GM19463 (cell line): ENCODE measurements at regions not wholly inside any gene's neighbourhood (a gene's known extent, or its start where the extent isn't known, plus 50 kb on each side); places are given as distances from the start of the nearest gene placed in this dataset.
"Not testable (repeated sequence)": the region's sequence is repeated elsewhere in the genome, so short reads cannot be mapped to it uniquely, and the experiment has no call there.

ENCODE experiments used
- ATAC-seq: cut with Tn5 transposase; IDR thresholded peaks from one replicate; pipeline ENCODE4 v1.9.1; 2021; ENCODE audit warnings: mild to moderate bottlenecking, moderate library complexity; ENCODE audit not compliant: unreplicated experiment

DNA sequence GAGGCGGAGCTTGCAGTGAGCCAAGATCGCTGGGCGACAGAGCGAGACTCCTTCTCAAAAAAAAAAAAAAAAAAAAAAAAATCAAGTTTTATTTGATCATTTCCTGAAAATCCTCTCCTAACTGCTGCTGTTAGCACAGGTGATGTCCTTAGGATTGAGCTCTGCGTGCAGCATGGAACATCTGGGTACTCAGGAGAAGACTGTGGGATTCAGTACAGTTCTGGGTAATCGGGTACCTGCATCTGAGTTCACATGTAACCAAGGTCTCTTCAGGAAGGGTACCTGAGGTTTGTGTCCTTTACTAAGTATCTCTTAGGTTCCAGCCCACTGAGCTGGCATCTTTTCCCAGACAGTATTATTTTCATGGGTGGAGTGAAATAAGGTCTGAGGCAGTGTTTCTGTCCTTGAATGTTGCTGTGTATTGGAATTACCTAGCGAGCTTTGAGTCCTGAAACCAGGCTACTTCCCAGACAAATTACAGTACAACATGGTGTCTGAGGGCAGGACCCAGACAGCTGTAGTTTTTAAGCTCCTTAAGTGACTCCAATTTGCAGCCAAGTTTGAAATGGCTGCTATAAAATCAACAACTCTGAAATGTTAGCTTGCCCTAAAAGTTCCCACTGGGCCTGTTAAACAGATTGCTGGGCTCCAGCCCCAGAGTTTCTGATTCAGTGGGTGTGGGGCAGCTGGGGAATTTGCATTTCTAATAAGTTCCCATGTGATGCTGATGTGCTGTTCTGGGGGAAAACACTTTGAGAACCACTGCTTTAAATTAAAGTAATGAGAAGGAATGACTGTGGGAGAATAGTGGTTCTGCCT lies 120.5 kb downstream of the PMAIP1 start:
- ATAC-seq: no peak

DNA sequence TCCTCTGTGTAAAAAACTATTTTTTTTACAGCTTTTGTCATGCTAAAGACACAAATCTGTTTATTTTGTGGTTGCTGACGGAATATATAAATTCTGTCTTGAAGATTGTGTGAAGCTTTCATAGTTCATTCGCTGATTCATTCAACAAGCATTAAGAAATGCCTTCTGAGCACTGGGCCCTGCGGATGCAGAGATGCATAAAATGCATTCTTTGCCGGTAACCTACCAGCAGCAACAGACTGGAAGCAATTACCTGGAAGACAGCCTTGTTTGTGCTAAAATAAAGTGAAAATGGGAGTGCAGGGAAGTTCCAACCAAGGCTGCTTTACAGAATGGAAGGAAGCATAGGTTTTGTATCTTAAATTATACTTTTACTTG lies 119.7 kb downstream of the PMAIP1 start:
- ATAC-seq: no peak

DNA sequence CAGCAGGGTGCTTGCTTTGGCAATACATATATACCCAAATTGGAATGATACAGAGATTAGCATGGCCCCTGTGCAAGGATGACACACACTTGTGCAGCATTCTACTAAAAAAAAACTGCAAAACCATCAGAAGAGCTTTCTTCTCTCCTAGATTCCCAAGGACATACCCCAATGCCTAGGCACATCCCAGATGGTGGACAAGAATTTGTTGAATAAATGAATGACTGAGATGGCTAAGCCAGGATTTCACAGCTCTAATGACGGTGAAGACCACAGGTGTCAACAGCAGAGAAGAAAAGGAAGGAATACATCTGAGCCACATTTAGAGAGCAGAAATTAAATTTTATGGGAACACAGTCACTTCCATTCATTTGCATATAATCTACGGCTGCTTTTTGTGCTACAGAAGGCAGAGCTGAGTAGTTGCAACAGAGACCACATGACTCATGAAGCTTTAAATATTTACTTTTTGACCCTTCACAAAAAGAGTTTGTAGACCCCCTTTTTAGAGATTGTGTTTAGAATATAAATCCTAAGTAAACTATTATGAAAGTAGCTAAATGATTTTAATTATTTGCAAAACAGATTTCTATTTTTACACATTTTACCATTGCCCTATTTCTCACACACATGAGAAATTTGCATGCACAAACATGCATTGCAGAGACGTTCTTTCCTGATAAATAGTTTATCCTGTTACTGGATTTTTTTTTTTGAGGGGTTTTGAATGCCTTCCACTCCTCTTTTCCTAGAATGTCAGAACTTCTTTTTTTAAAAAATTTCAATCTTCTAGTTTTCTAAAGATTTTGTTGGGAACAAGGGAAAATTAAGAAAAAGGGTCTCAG lies 119.0 kb downstream of the PMAIP1 start:
- no peak for ATAC-seq

DNA sequence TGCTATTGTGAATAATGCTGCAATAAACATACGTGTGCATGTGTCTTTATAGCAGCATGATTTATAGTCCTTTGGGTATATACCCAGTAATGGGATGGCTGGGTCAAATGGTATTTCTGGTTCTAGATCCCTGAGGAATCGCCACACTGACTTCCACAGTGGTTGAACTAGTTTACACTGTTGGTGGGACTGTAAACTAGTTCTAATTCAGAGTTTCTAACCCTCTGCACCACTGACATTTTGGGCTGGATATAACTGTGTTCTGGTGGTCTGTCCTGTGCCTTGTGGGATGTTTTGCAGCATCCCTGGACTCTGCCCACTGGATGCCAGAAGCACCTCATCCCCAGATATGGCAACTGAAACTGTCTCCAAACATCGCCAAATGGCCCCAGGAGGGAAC lies 118.3 kb downstream of the PMAIP1 start:
- not testable (repeated sequence) for ATAC-seq

DNA sequence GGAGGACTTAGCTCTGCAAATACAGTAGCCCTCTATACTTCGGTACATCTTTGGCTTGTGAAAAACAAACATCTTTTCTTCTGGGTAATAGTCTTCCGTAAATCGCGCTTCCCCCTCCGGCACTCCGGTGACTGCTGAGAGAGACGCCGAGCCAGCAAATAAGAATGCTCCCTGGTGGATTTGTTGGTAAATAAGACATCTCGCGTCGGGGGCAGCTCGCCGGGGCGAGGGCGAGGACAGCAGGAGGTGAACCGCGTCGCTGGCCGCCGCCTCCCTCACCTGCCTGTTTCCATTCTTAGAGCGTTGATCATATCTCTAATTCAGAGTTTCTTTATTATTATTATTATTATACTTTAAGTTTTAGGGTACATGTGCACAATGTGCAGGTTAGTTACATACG lies 117.6 kb downstream of the PMAIP1 start:
- ATAC-seq: no peak

DNA sequence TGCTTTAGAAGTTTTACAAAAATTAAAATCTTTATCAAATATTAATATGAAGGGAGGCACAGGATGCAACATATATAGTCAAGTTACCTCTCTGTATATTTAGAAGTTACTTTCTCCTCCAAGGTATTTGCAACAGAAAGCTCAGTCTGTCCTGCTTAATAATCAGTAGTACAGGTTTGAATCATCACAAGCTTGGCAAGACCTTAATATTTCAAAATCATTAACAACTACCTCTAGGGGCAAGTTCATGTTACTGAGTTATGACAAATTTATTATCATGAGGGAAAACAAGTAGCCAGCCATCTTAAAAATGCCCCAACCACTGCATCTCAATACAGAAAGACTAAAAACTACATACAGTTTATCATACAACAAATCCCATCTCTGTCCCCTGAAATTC lies 116.0 kb downstream of the PMAIP1 start:
- not testable (repeated sequence) for ATAC-seq

DNA sequence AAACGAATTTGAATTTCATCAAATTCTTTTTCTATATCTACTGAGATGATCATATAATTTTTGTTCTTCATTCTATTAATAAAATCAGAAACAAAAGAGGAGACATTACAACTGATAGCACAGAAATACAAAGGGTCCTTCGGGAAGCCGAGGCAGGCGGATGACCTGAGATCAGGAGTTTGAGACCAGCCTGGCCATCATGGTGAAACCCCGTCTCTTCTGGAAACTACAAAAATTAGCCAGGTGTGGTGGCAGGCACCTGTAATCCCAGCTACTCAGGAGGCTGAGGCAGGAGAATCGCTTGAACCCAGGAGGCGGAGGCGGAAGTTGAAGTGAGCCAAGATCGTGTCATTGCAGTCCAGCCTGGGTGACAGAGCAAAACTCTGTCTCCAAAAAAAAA lies 113.4 kb downstream of the PMAIP1 start:
- ATAC-seq: not testable (repeated sequence)

DNA sequence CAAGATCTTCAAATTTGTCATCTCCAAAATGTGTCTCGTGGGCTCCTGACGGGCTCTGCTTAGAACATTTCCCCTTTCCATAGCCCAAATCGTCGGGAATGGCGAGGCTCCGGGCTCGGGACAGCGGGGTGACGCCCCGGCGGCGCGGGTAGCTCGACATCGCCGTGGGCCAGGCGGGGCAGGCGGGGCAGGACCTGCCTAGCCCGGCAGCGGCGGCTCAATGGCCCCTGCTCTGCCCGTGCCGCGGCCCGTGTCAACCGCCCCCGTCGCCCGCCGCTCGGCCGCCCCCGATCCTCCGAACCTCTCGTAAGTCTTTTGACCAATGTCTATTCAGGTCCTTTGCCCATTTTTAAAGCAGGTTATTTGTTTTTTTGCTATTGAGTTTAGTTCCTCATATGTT lies 111.2 kb downstream of the PMAIP1 start:
- no peak for ATAC-seq

DNA sequence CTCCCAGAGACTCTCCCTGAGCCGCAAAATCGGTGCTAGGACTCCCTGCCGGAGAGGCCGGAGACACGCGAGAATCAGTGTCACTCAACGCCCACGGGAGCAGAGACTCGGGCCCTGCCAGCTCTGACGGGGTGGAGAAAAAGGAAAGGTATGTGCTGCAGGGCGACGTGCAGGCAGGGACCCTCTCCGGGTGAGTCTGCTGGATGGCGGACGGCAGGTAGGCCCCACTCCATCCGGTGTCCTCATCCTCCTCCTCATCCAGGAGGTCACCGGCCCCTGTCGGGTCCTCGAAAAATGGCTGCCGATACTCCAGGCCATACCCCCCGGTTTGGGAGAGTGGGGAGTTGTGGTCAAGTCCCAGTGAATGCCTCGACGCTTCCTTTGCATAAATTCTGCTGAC lies 110.7 kb downstream of the PMAIP1 start:
- ATAC-seq: no peak

DNA sequence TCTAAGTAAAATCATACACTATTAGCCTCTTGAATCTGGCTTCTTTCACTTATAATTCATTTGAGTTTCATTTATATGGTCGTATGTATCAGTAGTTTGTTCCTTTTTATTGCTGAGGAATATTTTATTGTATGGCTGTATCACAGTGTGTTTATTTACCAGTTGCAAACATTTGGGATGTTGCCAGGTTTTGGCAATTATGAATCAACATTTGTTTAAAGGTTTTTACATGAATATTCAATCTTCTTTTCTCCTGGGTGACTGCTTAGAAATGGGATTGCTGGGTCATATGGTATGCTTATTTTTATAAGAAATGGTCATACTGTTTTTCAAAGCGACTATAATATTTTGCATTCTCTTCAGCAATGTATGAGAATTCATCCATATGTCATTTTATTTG lies 107.9 kb downstream of the PMAIP1 start:
- no peak for ATAC-seq

DNA sequence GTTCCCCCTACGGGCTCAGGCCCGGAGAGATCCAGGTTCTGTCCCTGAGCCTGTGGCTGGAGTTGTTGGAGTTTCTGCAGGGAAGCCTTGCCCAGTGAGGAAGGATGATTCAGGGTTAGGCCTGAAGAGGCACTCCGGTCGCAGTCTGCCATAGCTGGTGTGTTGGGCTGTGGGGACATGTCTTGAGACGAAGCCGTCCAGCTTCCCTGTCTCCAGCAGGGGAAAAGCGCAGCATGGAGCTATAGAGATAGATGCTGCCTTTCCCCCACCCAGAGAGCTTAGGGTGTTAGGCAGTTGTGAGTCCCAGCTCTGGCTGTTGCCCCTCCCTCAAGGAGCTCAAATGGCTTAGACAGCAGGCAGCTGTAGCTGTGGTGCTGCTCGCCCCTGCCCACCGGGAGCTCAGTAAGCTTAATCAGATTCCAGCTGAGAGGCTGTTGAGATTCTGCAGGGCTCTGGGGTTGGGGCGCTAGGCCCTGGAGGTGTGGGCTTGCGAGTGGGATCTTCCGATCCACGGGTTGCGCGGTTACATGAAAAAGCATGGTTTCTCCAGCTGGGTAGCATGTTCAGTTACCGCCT lies 103.9 kb downstream of the PMAIP1 start:
- ATAC-seq: no peak

DNA sequence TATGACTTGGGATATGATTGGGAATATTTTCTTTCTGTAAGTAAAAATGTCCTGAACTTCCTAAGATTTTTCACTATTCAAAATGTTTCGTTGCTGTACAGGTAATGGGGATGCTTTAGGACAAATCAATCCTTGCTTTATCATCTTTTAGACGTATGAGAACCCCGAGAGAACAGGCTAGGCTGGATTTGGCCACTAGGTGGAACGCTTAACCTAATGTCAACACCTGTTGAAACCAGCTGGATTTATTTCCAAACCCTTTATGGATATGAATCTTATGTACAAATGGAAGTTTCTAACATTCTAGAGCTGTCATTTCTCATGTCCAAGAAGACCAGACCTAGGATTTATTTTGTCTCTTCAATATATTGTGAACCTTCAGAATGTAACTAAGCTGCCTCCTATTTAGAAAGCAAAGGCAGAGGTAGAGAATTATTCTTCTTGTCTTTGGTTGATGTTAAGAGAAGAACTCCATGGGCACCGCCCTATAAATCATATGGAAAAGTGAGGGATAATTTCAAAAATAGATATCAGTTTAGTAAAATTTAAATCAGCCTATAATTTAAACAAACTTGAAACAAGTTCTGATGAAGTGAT lies 96.7 kb downstream of the PMAIP1 start:
- peak; percentile 84 for ATAC-seq

DNA sequence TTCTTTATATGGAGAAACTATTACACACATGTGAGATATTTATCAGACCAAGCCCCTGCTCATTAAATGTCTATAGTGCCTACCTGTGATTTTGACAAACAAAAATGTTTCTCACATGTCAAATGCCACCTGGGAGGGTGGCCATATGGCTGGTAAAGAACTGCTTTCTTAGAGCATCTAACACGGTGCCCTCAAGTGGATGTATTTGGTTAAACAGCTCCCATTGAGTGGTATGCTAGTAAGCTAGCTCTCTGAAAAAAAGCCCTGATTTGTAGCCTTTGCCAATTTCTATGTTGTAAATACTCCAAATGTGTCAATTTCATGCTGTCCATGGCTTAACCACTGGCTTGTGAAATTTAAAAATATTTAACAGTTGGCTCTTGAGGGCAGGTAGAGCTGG lies 94.6 kb downstream of the PMAIP1 start:
- peak; percentile 62 for ATAC-seq

DNA sequence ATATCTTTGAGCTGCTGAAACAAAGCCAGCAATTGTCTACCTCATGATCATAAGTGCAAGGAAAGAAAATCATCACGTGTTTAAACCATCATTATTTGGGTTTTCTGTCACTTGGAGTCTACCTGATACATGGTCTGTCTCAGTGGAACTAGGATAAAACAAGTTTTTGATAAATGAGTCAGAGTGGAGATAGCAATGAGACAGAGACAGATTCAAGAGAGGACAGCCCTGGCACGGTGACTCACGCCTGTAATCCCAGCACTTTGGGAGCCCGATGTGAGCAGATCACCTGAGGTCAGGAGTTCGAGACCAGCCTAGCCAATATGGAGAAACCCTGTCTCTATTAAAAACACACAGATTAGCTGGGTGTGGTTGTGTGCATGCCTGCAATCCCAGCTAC lies 93.8 kb downstream of the PMAIP1 start:
- ATAC-seq: no peak

DNA sequence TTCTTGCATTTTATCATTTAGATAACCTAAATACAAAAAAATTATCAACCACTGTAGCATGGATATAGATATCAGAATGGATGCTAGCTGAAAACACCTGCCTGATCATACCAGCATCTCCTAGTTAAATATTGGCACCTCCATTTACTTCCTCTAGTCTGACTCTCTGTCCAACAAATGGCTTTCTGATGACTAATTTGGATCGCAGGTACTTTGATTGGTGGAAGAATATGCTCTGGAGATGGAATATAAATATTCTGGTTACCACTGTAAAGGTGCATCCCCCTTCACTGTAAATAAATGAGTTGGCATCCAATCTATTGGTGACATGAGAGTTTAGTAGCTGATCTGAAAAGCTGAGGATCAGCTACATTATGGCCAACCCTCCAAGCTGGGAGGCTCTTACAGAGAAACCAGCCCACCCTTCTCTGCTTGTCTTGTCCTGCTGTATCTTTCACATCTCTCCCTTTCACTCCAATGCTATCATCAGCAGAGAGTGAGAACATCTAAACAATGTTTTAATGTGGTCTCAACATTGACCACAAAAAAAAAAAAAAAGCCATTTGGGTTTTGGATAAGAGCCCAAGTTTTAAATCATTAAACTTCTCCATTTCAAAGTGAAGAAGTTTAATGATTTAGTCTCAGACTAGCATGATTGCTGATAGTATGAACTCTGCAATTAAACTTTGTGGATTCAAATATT lies 90.5 kb downstream of the PMAIP1 start:
- ATAC-seq: no peak

DNA sequence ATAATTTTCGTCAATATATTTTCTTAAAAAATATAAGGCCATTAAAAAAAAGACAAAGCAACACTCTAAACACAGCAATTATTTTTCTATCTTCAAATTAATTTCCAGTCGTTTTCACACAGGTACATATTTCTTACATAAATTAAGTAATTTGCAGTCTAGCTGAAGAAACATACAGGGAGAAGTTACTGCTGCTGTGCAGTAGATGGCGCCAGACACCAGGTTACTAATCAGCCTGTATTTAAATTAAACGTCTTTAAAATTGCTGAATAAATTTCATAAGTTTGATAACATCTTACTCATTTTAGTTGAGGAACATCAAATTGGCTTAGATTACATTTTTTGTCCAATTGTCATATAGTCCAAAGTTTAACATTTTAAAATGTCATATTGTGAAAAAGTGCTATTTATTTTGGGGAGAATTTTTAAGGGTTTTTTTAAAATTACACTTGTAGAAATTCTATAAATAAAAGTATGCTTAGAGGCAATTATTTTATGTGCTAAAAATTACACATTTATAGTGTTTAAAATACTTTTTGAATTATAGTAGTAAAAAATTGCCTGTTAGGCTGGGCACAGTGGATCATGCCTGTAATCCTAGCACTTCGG lies 88.4 kb downstream of the PMAIP1 start:
- peak; percentile 60 for ATAC-seq

DNA sequence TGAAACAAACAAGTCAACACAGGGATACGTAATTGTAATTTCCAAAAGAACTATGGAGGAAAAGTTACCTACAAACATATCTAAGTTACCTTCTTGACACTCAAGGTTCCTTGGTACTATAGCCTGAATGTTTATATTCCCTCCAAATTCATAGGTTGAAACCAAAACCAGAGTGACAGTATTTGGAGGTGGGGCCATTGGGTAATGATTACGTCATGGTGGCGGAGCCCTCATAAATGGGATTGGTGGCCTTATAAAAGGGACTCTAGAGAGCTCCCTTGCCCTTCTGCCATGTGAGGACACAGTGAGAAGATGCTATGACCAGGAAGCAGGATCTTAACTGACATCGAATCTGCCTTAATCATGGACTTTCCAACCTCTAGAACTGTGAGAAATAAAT lies 87.3 kb downstream of the PMAIP1 start:
- no peak for ATAC-seq

DNA sequence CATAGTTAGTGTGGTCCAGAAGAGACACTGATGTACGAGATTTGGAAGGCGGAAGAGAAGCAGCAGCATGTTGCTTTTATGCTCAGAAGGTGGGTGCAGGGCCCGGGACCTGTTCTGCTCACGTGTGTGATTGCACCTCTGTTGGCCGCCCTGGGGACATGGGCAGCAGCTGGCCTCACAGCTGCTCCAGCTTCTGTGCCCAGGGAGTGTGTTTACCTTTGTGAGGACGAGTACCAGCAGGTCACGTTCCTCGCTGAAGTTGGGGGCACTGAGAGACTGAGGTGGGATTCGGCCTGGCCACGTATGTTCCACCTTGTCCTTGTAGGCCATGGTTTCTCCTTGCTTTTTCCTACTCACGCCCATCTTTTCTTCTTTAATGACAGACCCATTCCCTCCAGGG lies 86.3 kb downstream of the PMAIP1 start:
- no peak for ATAC-seq

DNA sequence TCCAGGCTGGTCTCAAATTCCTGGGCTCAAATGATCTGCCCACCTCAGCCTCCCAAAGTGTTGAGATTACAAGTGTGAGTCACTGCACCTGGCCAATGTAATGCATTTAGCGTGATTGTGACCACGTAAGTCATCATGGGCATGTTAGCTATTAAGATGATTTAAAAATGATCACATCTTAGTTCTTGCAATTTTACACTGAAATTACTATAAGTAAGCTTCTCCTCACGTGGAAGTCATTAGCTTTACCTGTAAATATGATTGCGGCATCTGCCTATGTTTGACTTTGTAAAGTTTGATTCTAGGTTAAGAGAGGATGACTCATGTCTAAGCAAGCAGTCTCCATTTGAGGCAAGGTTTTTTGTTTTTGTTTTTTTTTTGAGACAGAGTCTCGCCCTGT lies 85.5 kb downstream of the PMAIP1 start:
- ATAC-seq: no peak

DNA sequence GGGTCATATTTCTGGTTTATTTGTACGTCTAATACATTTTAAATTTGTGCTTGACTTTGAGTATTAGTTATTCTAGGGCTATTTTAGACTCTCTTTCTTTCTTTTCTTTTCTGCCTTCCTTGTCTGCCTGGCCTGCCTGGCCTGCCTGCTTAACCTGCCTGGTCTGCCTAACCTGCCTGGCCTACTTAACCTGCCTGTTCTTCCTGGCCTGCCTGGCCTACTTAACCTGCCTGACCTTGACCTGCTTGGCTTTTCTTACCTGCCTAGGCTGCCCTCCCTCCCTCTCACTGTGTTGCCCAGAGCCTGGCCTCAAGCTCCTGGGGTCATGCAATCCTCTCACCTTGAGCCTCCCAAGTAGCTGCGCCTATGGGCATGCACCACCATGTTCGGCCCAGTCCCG lies 83.7 kb downstream of the PMAIP1 start:
- ATAC-seq: no peak
